GM12878 (cell line): ENCODE measurements at regions not wholly inside any gene's neighbourhood (a gene's known extent, or its start where the extent isn't known, plus 50 kb on each side); places are given as distances from the start of the nearest gene placed in this dataset.

Source experiments
- ATAC-seq: fragments of 200-7000 bp; cut with Tn5 transposase; 3 replicates; pipeline ENCODE4 v1.9.1; 2020; ENCODE audit warnings: mild to moderate bottlenecking, moderate library complexity
- BruUV-seq: library from RNA; stranded (reverse); fragments of 400-500 nt; replicated peaks from 2 replicates; lab custom pipeline; 2021; lab: Mats Ljungman, UMichigan
- CTCF ChIA-PET: fragments of 300-600 bp; sonication (Branson Sonifier 250); formaldehyde crosslinking; extraction: SDS; loops from one replicate; lab custom pipeline; 2021; ENCODE audit warnings: inconsistent platforms; lab: Yijun Ruan, JAX
- POLR2A ChIA-PET: fragments of 350-600 bp; formaldehyde crosslinking; extraction: SDS; loops from one replicate; lab custom pipeline; 2021; ENCODE audit warnings: inconsistent platforms; lab: Charles Lee
- RAD21 ChIA-PET: fragments of 300-600 bp; sonication (Branson Sonifier 250); formaldehyde crosslinking; loops from one replicate; lab custom pipeline; 2023; ENCODE audit warnings: antibody characterized with exemption; ENCODE audit not compliant: unreplicated experiment; lab: Charles Lee
- SMC1A ChIA-PET: fragments of 300-600 bp; sonication (Branson Sonifier 250); formaldehyde crosslinking; loops from one replicate; lab custom pipeline; 2023; ENCODE audit not compliant: unreplicated experiment, uncharacterized antibody; lab: Charles Lee
- DNase-seq: peaks from one replicate; pipeline ENCODE4 v3.0.0-alpha.2; 2011; ENCODE audit warnings: low read depth, low spot score
- FAIRE-seq: peaks from 3 replicates; lab custom pipeline; 2011; peaks lifted over from hg19 to GRCh38; lab: Jason Lieb, UNC
- H2AFZ ChIP-seq: 2 replicates; pipeline ENCODE4 v1.6.0; 2011; ENCODE audit warnings: low read depth, low read length, control low read depth; ENCODE audit not compliant: control insufficient read depth
- H3K27ac ChIP-seq: 2 replicates; pipeline ENCODE4 v1.5.1; 2011; ENCODE audit warnings: control low read depth; ENCODE audit not compliant: control insufficient read depth, insufficient read depth
- H3K27me3 ChIP-seq, 2 experiments: replicated peaks in 1 of 2; 2 replicates each; pipeline versions ENCODE4 v1.6.0 to v1.6.1; 2011; ENCODE audit warnings: low read length in 1 of 2; ENCODE audit not compliant: control insufficient read depth in 2 of 2, insufficient read depth in 2 of 2
- H3K36me3 ChIP-seq, 2 experiments: 2 replicates each; pipeline ENCODE4 v1.5.1; 2011; ENCODE audit warnings: low read length in 1 of 2; ENCODE audit not compliant: control insufficient read depth in 2 of 2, insufficient read depth in 2 of 2
- H3K4me1 ChIP-seq: 2 replicates; pipeline ENCODE4 v1.6.1; 2011; ENCODE audit warnings: mild to moderate bottlenecking, low read length, moderate library complexity, mixed read lengths; ENCODE audit not compliant: control insufficient read depth, insufficient read depth
- H3K4me2 ChIP-seq: 2 replicates; pipeline ENCODE4 v1.6.0; 2011; ENCODE audit warnings: control low read depth; ENCODE audit not compliant: control insufficient read depth, insufficient read depth
- H3K4me3 ChIP-seq: fragments of 200-600 bp; sonication (generic); 2 replicates; pipeline ENCODE4 v1.5.1; 2016
- H3K79me2 ChIP-seq: 2 replicates; pipeline ENCODE4 v1.6.0; 2011; ENCODE audit warnings: low read length; ENCODE audit not compliant: control insufficient read depth, insufficient read depth
- H3K9ac ChIP-seq: 2 replicates; pipeline ENCODE4 v1.8.0; 2011; ENCODE audit warnings: low read length, control low read depth, mixed read lengths; ENCODE audit not compliant: control insufficient read depth, insufficient read depth
- H3K9me3 ChIP-seq: replicated peaks from 3 replicates; pipeline ENCODE4 v1.5.1; 2011; ENCODE audit warnings: mild to moderate bottlenecking, low read length; ENCODE audit not compliant: control insufficient read depth, insufficient read depth
- H4K20me1 ChIP-seq: 2 replicates; pipeline ENCODE4 v1.6.0; 2011; ENCODE audit not compliant: control insufficient read depth, insufficient read depth
- CHD2 ChIP-seq: IDR thresholded peaks from 2 replicates; pipeline ENCODE4 v1.6.1; 2011; ENCODE audit warnings: low read depth, low read length, improper control_type of control experiment, borderline replicate concordance
- ETV6 ChIP-seq, 2 experiments: fragments of 450-650 bp in 1 of 2; IDR thresholded peaks in 1 of 2; conservative IDR thresholded peaks in 1 of 2; 2 replicates each; pipeline ENCODE4 v1.6.1; 2014; ENCODE audit warnings: antibody characterized with exemption in 1 of 2, borderline replicate concordance in 1 of 2, low read depth in 1 of 2, mild to moderate bottlenecking in 1 of 2, moderate library complexity in 1 of 2
- FOXK2 ChIP-seq: fragments of 450-650 bp; IDR thresholded peaks from 2 replicates; pipeline ENCODE4 v1.6.1; 2017; ENCODE audit warnings: mild to moderate bottlenecking, moderate library complexity
- MEF2B ChIP-seq: fragments of 450-650 bp; IDR thresholded peaks from 2 replicates; pipeline ENCODE4 v1.6.1; 2018; ENCODE audit warnings: mild to moderate bottlenecking, moderate library complexity; ENCODE audit not compliant: partially characterized antibody, poor library complexity, severe bottlenecking
- MYC ChIP-seq: IDR thresholded peaks from 2 replicates; pipeline ENCODE4 v1.6.1; 2011; ENCODE audit warnings: mild to moderate bottlenecking, low read length, moderate library complexity, inconsistent platforms; ENCODE audit not compliant: insufficient read depth, insufficient replicate concordance, insufficient read length, severe bottlenecking
- PML ChIP-seq: IDR thresholded peaks from 2 replicates; pipeline ENCODE4 v1.6.1; 2012; ENCODE audit warnings: low read length, inconsistent platforms
- POLR2AphosphoS2 ChIP-seq: IDR thresholded peaks from 2 replicates; pipeline ENCODE4 v1.6.1; 2011; ENCODE audit warnings: low read depth, mild to moderate bottlenecking, low read length, improper control_type of control experiment, moderate library complexity
- STAT3 ChIP-seq: IDR thresholded peaks from 2 replicates; pipeline ENCODE4 v1.6.1; 2011; ENCODE audit warnings: low read depth, low read length, improper control_type of control experiment
- TARDBP ChIP-seq: IDR thresholded peaks from 2 replicates; pipeline ENCODE4 v1.6.1; 2016; ENCODE audit warnings: borderline replicate concordance
- YY1 ChIP-seq: IDR thresholded peaks from 2 replicates; pipeline ENCODE4 v1.6.1; 2011; ENCODE audit warnings: low read depth, mild to moderate bottlenecking, low read length
- WGBS: methylation state at CpG from one replicate; pipeline ENCODE4 v1.1.6; 2016; ENCODE audit warnings: low lambda C conversion rate; ENCODE audit not compliant: insufficient replicate concordance, insufficient coverage; ENCODE audit errors: missing lambda C conversion rate; 5-methylcytosine and 5-hydroxymethylcytosine counted together
- in situ Hi-C: fragments of 300-500 bp; cut with MboI; formaldehyde crosslinking; loops from 9 replicates; pipeline ENCODE4 v1.14.3; 2018; ENCODE audit warnings: mixed read lengths
- intact Hi-C: fragments of 100-400 bp; cut with micrococcal nuclease; formaldehyde crosslinking; loops from one replicate; pipeline ENCODE4 v1.14.2; 2022; ENCODE audit not compliant: unreplicated experiment
- TF ChIP-seq, protein P1 (sequence below): IDR thresholded peaks from 2 replicates; pipeline ENCODE4 v1.6.1; 2012; ENCODE audit warnings: improper control_type of control experiment, low read depth, low read length; ENCODE audit not compliant: insufficient replicate concordance
- TF ChIP-seq, protein P2 (sequence below): fragments of 450-650 bp; conservative IDR thresholded peaks from 2 replicates; pipeline ENCODE4 v1.6.1; 2017; ENCODE audit warnings: mild to moderate bottlenecking, moderate library complexity
- TF ChIP-seq, protein P3 (sequence below): IDR thresholded peaks from 2 replicates; pipeline ENCODE4 v1.6.1; 2012; ENCODE audit warnings: low read depth, low read length, improper control_type of control experiment

DNA sequence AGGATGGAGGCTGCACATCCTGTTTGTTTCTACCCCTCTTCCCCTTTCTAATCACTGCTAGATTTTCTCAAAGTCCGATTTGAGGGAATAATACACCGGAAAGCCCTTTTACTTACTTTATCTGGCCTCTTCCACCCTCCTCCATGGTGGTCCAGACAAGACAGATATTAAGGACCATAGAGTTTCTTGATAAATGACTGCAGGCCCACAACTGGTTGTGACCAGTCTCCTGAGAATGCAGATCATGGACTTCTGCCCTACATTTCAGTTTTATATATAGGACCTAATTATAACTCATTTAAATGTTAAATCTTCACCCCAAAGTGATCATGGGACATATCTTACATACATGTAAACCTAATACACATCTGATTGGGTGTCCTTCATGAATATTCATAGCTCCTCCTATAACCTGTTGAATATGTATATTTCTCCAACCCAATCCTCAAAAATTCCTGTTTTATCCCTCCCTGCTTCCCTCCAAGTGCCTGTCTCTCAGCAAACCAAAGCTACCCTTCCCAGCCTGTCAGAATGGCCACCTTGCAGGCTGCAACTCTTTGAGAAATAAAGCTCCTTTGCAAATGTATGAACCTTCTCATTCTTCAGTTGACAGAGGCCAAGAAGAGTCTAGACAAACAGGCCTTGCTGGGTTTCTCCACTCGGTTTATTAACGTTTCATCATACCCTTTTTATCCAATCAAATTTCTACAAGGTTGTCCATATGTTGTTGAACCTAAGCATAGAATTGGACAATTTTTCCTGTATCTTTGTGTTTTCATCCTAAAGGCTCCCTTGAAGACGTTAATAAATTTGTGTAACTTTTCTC lies 133.1 kb downstream of the HFE start:
- Histone ChIP-seq H3K27me3 (no peaks in the 10 kb centered on the region), H3K36me3 (no peaks in the 10 kb centered on the region), H3K4me1 (peaks cover 19% of the 10 kb centered on the region), H3K9ac (no peak overlapping the region; the same call in 1 of the 2 replicates), H2AFZ (peak overlapping the region; percentile 72), H3K4me3 (no peak overlapping the region), H3K9me3 (peaks cover 4% of the 10 kb centered on the region; the same call in 2 of the 3 replicates), H4K20me1 (no peaks in the 10 kb centered on the region), H3K27ac (peak overlapping the region; percentile 58), H3K79me2 (peaks cover 11% of the 10 kb centered on the region), H3K4me2 (no peak overlapping the region; the same call in 1 of the 2 replicates)
- ATAC-seq (no peak), FAIRE-seq (no peak), DNase-seq (no peak)
- ChIA-PET CTCF (interaction anchor here (1.0 to 1.5 kb wide), 6 partner anchors 17 to 101 kb away, joined by 3 to 5 read pairs (median 3); a partner anchor contains a TSS), POLR2A (interaction anchor here (1.1 to 2.9 kb wide), 2 partner anchors 15 to 21 kb away, joined by 3 to 21 read pairs; a partner anchor contains a TSS), SMC1A (interaction anchor here (0.6 to 1.6 kb wide), 4 partner anchors 14 to 89 kb away, joined by 3 to 7 read pairs (median 4); a partner anchor contains a TSS), RAD21 (interaction anchor here (1.2 to 1.4 kb wide), 2 partner anchors 46 to 54 kb away, joined by 3 read pairs; no protein-coding TSS in a partner anchor)
- intact Hi-C loops (no loop called here), in situ Hi-C loops (no loop called here)
- BruUV-seq = no TSS peak
- 89% methylated on average over 5 of the region's 5 CpGs for WGBS
- TF ChIP-seq, protein P1, sequence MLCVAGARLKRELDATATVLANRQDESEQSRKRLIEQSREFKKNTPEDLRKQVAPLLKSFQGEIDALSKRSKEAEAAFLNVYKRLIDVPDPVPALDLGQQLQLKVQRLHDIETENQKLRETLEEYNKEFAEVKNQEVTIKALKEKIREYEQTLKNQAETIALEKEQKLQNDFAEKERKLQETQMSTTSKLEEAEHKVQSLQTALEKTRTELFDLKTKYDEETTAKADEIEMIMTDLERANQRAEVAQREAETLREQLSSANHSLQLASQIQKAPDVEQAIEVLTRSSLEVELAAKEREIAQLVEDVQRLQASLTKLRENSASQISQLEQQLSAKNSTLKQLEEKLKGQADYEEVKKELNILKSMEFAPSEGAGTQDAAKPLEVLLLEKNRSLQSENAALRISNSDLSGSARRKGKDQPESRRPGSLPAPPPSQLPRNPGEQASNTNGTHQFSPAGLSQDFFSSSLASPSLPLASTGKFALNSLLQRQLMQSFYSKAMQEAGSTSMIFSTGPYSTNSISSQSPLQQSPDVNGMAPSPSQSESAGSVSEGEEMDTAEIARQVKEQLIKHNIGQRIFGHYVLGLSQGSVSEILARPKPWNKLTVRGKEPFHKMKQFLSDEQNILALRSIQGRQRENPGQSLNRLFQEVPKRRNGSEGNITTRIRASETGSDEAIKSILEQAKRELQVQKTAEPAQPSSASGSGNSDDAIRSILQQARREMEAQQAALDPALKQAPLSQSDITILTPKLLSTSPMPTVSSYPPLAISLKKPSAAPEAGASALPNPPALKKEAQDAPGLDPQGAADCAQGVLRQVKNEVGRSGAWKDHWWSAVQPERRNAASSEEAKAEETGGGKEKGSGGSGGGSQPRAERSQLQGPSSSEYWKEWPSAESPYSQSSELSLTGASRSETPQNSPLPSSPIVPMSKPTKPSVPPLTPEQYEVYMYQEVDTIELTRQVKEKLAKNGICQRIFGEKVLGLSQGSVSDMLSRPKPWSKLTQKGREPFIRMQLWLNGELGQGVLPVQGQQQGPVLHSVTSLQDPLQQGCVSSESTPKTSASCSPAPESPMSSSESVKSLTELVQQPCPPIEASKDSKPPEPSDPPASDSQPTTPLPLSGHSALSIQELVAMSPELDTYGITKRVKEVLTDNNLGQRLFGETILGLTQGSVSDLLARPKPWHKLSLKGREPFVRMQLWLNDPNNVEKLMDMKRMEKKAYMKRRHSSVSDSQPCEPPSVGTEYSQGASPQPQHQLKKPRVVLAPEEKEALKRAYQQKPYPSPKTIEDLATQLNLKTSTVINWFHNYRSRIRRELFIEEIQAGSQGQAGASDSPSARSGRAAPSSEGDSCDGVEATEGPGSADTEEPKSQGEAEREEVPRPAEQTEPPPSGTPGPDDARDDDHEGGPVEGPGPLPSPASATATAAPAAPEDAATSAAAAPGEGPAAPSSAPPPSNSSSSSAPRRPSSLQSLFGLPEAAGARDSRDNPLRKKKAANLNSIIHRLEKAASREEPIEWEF = no peak
- TF ChIP-seq STAT3 (no peak), MYC (no peak), ETV6 (conservative IDR thresholded peaks at IDR 0.05 in 1 of 2, IDR thresholded peaks at IDR 0.05 in 1 of 2; ENCODE audit: borderline replicate concordance in 1 of 2, low read depth in 1 of 2) (no peak), FOXK2 (no peak), CHD2 (no peak), PML (no peak), TARDBP (no peak), MEF2B (no peak), YY1 (no peak), POLR2AphosphoS2 (no peak)
- TF ChIP-seq, protein P2, sequence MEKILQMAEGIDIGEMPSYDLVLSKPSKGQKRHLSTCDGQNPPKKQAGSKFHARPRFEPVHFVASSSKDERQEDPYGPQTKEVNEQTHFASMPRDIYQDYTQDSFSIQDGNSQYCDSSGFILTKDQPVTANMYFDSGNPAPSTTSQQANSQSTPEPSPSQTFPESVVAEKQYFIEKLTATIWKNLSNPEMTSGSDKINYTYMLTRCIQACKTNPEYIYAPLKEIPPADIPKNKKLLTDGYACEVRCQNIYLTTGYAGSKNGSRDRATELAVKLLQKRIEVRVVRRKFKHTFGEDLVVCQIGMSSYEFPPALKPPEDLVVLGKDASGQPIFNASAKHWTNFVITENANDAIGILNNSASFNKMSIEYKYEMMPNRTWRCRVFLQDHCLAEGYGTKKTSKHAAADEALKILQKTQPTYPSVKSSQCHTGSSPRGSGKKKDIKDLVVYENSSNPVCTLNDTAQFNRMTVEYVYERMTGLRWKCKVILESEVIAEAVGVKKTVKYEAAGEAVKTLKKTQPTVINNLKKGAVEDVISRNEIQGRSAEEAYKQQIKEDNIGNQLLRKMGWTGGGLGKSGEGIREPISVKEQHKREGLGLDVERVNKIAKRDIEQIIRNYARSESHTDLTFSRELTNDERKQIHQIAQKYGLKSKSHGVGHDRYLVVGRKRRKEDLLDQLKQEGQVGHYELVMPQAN = no peak
- TF ChIP-seq, protein P3, sequence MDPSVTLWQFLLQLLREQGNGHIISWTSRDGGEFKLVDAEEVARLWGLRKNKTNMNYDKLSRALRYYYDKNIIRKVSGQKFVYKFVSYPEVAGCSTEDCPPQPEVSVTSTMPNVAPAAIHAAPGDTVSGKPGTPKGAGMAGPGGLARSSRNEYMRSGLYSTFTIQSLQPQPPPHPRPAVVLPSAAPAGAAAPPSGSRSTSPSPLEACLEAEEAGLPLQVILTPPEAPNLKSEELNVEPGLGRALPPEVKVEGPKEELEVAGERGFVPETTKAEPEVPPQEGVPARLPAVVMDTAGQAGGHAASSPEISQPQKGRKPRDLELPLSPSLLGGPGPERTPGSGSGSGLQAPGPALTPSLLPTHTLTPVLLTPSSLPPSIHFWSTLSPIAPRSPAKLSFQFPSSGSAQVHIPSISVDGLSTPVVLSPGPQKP = no peak
